GM23338 (cell line): ENCODE measurements at regions not wholly inside any gene's neighbourhood (a gene's known extent, or its start where the extent isn't known, plus 50 kb on each side); places are given as distances from the start of the nearest gene placed in this dataset.
A peak's percentile ranks its signal among the peaks of the same experiment; 100 is the strongest.

Source experiments
- ATAC-seq: fragments of 200-7000 bp; cut with Tn5 transposase; 3 replicates; pipeline ENCODE4 v1.9.1; 2020
- DNase-seq: peaks from one replicate; pipeline ENCODE4 v3.0.0-alpha.2; 2015; ENCODE audit warnings: low spot score
- H2AFZ ChIP-seq: fragments of 200-600 bp; sonication (generic); 2 replicates; pipeline ENCODE4 v1.8.0; 2016; ENCODE audit warnings: antibody characterized with exemption, mild to moderate bottlenecking, moderate library complexity
- H3F3A ChIP-seq: fragments of 200-600 bp; sonication (generic); replicated peaks from 2 replicates; pipeline ENCODE4 v1.8.0; 2017; ENCODE audit warnings: antibody characterized with exemption, mixed run types, low read depth
- H3K27ac ChIP-seq: fragments of 200-600 bp; sonication (generic); 2 replicates; pipeline ENCODE4 v1.6.1; 2016; ENCODE audit warnings: low read depth
- H3K27me3 ChIP-seq: fragments of 200-600 bp; sonication (generic); 2 replicates; pipeline ENCODE4 v1.8.0; 2016; ENCODE audit warnings: mild to moderate bottlenecking, mixed run types, moderate library complexity; ENCODE audit not compliant: insufficient read depth
- H3K36me3 ChIP-seq: fragments of 200-600 bp; sonication (generic); 2 replicates; pipeline ENCODE4 v1.8.0; 2016; ENCODE audit warnings: mild to moderate bottlenecking; ENCODE audit not compliant: insufficient read depth
- H3K4me1 ChIP-seq: fragments of 200-600 bp; sonication (generic); 2 replicates; pipeline ENCODE4 v1.8.0; 2016; ENCODE audit warnings: mild to moderate bottlenecking, moderate library complexity; ENCODE audit not compliant: insufficient read depth
- H3K4me2 ChIP-seq: fragments of 200-600 bp; sonication (generic); 2 replicates; pipeline ENCODE4 v1.7.1; 2017; ENCODE audit warnings: mixed run types
- H3K4me3 ChIP-seq: fragments of 200-600 bp; sonication (generic); 2 replicates; pipeline ENCODE4 v1.6.1; 2016; ENCODE audit warnings: mixed run types
- H3K79me2 ChIP-seq: fragments of 200-600 bp; sonication (generic); replicated peaks from 2 replicates; pipeline ENCODE4 v1.8.0; 2017; ENCODE audit warnings: mild to moderate bottlenecking; ENCODE audit not compliant: insufficient read depth
- H3K9me2 ChIP-seq: fragments of 200-600 bp; sonication (generic); 2 replicates; pipeline ENCODE4 v1.8.0; 2017; ENCODE audit not compliant: insufficient read depth
- H4K20me1 ChIP-seq: fragments of 200-600 bp; sonication (generic); replicated peaks from 2 replicates; pipeline ENCODE4 v1.8.0; 2017; ENCODE audit warnings: mild to moderate bottlenecking; ENCODE audit not compliant: insufficient read depth
- H3K27ac Mint-ChIP-seq: 2 replicates; pipeline ENCODE4 v1.8.0; 2020; ENCODE audit warnings: inconsistent platforms, mild to moderate bottlenecking, moderate library complexity, mixed read lengths
- H3K27me3 Mint-ChIP-seq: 3 replicates; pipeline ENCODE4 v1.8.0; 2022; ENCODE audit warnings: low read depth, mild to moderate bottlenecking, moderate library complexity, mixed read lengths, inconsistent platforms; ENCODE audit not compliant: insufficient read depth, poor library complexity
- H3K36me3 Mint-ChIP-seq: 3 replicates; pipeline ENCODE4 v1.8.0; 2021; ENCODE audit warnings: low read depth, mild to moderate bottlenecking, inconsistent platforms, moderate library complexity, mixed read lengths
- H3K4me1 Mint-ChIP-seq: 3 replicates; pipeline ENCODE4 v1.8.0; 2020; ENCODE audit warnings: mild to moderate bottlenecking, inconsistent platforms, mixed read lengths
- H3K4me3 Mint-ChIP-seq: 3 replicates; pipeline ENCODE4 v1.8.0; 2021; ENCODE audit warnings: moderate library complexity, mild to moderate bottlenecking, inconsistent platforms, mixed read lengths
- H3K9me3 Mint-ChIP-seq: 3 replicates; pipeline ENCODE4 v1.8.0; 2020; ENCODE audit warnings: moderate library complexity, mild to moderate bottlenecking, inconsistent platforms, mixed read lengths
- CREB1 ChIP-seq: fragments of 250-450 bp; sonication (Bioruptor Pico); IDR thresholded peaks from 2 replicates; pipeline ENCODE4 v1.5.0; 2020; ENCODE audit warnings: low read depth, mild to moderate bottlenecking, moderate library complexity
- EZH2 ChIP-seq: fragments of 200-600 bp; sonication (generic); IDR thresholded peaks from one replicate; pipeline ENCODE4 v1.8.0; 2017; ENCODE audit warnings: antibody characterized with exemption, mild to moderate bottlenecking, low read depth; ENCODE audit not compliant: unreplicated experiment
- EZH2phosphoT487 ChIP-seq: fragments of 200-600 bp; sonication (generic); IDR thresholded peaks from one replicate; pipeline ENCODE4 v1.8.1; 2018; ENCODE audit warnings: antibody characterized with exemption; ENCODE audit not compliant: unreplicated experiment
- JUNB ChIP-seq: IDR thresholded peaks from one replicate; pipeline ENCODE4 v1.6.1; 2016; ENCODE audit warnings: antibody characterized with exemption; ENCODE audit not compliant: unreplicated experiment
- NANOG ChIP-seq: IDR thresholded peaks from 2 replicates; pipeline ENCODE4 v1.6.1; 2016; ENCODE audit warnings: antibody characterized with exemption, borderline replicate concordance
- POLR2AphosphoS5 ChIP-seq: IDR thresholded peaks from 2 replicates; pipeline ENCODE4 v1.6.1; 2016; ENCODE audit warnings: antibody characterized with exemption, low read depth
- STAT1 ChIP-seq: IDR thresholded peaks from one replicate; pipeline ENCODE4 v1.6.1; 2016; ENCODE audit warnings: antibody characterized with exemption; ENCODE audit not compliant: unreplicated experiment
- ZNF114 ChIP-seq: fragments of 250-450 bp; sonication (Bioruptor Pico); IDR thresholded peaks from 2 replicates; pipeline ENCODE4 v1.5.0; 2020; ENCODE audit warnings: mild to moderate bottlenecking, moderate library complexity
- ZNF331 ChIP-seq: fragments of 250-450 bp; sonication (Bioruptor Pico); IDR thresholded peaks from 2 replicates; pipeline ENCODE4 v1.5.0; 2020; ENCODE audit warnings: low read depth, mild to moderate bottlenecking, moderate library complexity
- TF ChIP-seq, protein P1 (sequence below), 2 experiments: fragments of 200-600 bp in 1 of 2; sonication (generic) in 1 of 2; conservative IDR thresholded peaks; 2 replicates each; pipeline versions ENCODE4 v1.5.1 to v1.6.1; 2016 to 2017; ENCODE audit warnings: antibody characterized with exemption in 2 of 2, low read depth in 2 of 2, mild to moderate bottlenecking in 2 of 2, moderate library complexity in 1 of 2
- TF ChIP-seq, protein P2 (sequence below): fragments of 250-450 bp; sonication (Bioruptor Pico); IDR thresholded peaks from 2 replicates; pipeline ENCODE4 v1.5.0; 2020; ENCODE audit warnings: mild to moderate bottlenecking, moderate library complexity
- TF ChIP-seq, protein P3 (sequence below): IDR thresholded peaks from 2 replicates; pipeline ENCODE4 v1.6.1; 2016; ENCODE audit warnings: antibody characterized with exemption
- TF ChIP-seq, protein P4 (sequence below): IDR thresholded peaks from one replicate; pipeline ENCODE4 v1.6.1; 2018; ENCODE audit warnings: antibody characterized with exemption; ENCODE audit not compliant: unreplicated experiment

DNA sequence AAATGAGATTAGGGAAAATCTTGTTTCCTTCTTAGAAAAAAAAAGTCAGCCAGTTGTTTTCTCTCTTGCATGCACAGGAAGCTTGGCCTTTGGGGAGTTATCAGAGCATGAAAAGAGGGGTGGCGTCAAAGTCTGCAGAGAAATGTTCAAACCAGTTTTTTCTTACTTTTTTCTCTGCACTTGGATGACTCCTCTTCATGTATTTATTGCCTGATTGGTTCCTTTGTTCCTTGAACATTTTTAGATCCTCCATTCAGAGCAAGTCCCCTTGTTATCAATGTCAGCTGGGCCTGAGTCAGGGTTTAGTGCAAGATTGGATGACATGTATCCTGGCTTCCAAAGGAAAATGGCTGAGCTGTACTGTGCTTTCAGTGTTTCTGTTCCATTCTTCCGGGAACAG, 392.6 kb upstream of the BRINP1 start:
- Mint-ChIP-seq H3K9me3 (no peaks in the 10 kb centered on the region), H3K27ac (no peak overlapping the region), H3K4me3 (no peak overlapping the region), H3K36me3 (no peaks in the 10 kb centered on the region), H3K4me1 (peaks cover 31% of the 10 kb centered on the region), H3K27me3 (no peaks in the 10 kb centered on the region)
- Histone ChIP-seq H3K9me2 (no peaks in the 10 kb centered on the region; the same call in 1 of the 2 replicates), H3K36me3 (no peaks in the 10 kb centered on the region), H3K27ac (no peak overlapping the region), H3K79me2 (no peaks in the 10 kb centered on the region), H3F3A (no peaks in the 10 kb centered on the region), H4K20me1 (no peaks in the 10 kb centered on the region), H3K4me3 (no peak overlapping the region), H3K27me3 (no peaks in the 10 kb centered on the region), H3K4me1 (0 out of 2 replicates have a peak, but pooled peaks cover 3% of the 10 kb centered on the region), H2AFZ (peak overlapping the region; percentile 43; the same call in 1 of the 2 replicates), H3K4me2 (no peak overlapping the region)
- ATAC-seq (no peak), DNase-seq (no peak)
- no peak for TF ChIP-seq ZNF114
- no peak for TF ChIP-seq NANOG
- TF ChIP-seq, protein P1, sequence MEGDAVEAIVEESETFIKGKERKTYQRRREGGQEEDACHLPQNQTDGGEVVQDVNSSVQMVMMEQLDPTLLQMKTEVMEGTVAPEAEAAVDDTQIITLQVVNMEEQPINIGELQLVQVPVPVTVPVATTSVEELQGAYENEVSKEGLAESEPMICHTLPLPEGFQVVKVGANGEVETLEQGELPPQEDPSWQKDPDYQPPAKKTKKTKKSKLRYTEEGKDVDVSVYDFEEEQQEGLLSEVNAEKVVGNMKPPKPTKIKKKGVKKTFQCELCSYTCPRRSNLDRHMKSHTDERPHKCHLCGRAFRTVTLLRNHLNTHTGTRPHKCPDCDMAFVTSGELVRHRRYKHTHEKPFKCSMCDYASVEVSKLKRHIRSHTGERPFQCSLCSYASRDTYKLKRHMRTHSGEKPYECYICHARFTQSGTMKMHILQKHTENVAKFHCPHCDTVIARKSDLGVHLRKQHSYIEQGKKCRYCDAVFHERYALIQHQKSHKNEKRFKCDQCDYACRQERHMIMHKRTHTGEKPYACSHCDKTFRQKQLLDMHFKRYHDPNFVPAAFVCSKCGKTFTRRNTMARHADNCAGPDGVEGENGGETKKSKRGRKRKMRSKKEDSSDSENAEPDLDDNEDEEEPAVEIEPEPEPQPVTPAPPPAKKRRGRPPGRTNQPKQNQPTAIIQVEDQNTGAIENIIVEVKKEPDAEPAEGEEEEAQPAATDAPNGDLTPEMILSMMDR (conservative IDR thresholded peaks at IDR 0.05; ENCODE audit: low read depth in 2 of 2): no peak
- TF ChIP-seq EZH2phosphoT487: no peak
- TF ChIP-seq, protein P2, sequence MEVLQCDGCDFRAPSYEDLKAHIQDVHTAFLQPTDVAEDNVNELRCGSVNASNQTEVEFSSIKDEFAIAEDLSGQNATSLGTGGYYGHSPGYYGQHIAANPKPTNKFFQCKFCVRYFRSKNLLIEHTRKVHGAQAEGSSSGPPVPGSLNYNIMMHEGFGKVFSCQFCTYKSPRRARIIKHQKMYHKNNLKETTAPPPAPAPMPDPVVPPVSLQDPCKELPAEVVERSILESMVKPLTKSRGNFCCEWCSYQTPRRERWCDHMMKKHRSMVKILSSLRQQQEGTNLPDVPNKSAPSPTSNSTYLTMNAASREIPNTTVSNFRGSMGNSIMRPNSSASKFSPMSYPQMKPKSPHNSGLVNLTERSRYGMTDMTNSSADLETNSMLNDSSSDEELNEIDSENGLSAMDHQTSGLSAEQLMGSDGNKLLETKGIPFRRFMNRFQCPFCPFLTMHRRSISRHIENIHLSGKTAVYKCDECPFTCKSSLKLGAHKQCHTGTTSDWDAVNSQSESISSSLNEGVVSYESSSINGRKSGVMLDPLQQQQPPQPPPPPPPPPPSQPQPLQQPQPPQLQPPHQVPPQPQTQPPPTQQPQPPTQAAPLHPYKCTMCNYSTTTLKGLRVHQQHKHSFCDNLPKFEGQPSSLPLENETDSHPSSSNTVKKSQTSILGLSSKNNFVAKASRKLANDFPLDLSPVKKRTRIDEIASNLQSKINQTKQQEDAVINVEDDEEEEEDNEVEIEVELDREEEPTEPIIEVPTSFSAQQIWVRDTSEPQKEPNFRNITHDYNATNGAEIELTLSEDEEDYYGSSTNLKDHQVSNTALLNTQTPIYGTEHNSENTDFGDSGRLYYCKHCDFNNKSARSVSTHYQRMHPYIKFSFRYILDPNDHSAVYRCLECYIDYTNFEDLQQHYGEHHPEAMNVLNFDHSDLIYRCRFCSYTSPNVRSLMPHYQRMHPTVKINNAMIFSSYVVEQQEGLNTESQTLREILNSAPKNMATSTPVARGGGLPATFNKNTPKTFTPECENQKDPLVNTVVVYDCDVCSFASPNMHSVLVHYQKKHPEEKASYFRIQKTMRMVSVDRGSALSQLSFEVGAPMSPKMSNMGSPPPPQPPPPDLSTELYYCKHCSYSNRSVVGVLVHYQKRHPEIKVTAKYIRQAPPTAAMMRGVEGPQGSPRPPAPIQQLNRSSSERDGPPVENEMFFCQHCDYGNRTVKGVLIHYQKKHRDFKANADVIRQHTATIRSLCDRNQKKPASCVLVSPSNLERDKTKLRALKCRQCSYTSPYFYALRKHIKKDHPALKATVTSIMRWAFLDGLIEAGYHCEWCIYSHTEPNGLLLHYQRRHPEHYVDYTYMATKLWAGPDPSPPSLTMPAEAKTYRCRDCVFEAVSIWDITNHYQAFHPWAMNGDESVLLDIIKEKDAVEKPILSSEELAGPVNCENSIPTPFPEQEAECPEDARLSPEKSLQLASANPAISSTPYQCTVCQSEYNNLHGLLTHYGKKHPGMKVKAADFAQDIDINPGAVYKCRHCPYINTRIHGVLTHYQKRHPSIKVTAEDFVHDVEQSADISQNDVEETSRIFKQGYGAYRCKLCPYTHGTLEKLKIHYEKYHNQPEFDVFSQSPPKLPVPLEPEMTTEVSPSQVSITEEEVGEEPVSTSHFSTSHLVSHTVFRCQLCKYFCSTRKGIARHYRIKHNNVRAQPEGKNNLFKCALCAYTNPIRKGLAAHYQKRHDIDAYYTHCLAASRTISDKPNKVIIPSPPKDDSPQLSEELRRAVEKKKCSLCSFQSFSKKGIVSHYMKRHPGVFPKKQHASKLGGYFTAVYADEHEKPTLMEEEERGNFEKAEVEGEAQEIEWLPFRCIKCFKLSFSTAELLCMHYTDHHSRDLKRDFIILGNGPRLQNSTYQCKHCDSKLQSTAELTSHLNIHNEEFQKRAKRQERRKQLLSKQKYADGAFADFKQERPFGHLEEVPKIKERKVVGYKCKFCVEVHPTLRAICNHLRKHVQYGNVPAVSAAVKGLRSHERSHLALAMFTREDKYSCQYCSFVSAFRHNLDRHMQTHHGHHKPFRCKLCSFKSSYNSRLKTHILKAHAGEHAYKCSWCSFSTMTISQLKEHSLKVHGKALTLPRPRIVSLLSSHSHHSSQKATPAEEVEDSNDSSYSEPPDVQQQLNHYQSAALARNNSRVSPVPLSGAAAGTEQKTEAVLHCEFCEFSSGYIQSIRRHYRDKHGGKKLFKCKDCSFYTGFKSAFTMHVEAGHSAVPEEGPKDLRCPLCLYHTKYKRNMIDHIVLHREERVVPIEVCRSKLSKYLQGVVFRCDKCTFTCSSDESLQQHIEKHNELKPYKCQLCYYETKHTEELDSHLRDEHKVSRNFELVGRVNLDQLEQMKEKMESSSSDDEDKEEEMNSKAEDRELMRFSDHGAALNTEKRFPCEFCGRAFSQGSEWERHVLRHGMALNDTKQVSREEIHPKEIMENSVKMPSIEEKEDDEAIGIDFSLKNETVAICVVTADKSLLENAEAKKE (CRISPR knock-in tag): no peak
- TF ChIP-seq STAT1: no peak
- TF ChIP-seq, protein P3, sequence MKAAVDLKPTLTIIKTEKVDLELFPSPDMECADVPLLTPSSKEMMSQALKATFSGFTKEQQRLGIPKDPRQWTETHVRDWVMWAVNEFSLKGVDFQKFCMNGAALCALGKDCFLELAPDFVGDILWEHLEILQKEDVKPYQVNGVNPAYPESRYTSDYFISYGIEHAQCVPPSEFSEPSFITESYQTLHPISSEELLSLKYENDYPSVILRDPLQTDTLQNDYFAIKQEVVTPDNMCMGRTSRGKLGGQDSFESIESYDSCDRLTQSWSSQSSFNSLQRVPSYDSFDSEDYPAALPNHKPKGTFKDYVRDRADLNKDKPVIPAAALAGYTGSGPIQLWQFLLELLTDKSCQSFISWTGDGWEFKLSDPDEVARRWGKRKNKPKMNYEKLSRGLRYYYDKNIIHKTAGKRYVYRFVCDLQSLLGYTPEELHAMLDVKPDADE: no peak
- no peak for TF ChIP-seq CREB1 (CRISPR knock-in tag)
- TF ChIP-seq, protein P4, sequence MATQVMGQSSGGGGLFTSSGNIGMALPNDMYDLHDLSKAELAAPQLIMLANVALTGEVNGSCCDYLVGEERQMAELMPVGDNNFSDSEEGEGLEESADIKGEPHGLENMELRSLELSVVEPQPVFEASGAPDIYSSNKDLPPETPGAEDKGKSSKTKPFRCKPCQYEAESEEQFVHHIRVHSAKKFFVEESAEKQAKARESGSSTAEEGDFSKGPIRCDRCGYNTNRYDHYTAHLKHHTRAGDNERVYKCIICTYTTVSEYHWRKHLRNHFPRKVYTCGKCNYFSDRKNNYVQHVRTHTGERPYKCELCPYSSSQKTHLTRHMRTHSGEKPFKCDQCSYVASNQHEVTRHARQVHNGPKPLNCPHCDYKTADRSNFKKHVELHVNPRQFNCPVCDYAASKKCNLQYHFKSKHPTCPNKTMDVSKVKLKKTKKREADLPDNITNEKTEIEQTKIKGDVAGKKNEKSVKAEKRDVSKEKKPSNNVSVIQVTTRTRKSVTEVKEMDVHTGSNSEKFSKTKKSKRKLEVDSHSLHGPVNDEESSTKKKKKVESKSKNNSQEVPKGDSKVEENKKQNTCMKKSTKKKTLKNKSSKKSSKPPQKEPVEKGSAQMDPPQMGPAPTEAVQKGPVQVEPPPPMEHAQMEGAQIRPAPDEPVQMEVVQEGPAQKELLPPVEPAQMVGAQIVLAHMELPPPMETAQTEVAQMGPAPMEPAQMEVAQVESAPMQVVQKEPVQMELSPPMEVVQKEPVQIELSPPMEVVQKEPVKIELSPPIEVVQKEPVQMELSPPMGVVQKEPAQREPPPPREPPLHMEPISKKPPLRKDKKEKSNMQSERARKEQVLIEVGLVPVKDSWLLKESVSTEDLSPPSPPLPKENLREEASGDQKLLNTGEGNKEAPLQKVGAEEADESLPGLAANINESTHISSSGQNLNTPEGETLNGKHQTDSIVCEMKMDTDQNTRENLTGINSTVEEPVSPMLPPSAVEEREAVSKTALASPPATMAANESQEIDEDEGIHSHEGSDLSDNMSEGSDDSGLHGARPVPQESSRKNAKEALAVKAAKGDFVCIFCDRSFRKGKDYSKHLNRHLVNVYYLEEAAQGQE: no peak
- no peak for TF ChIP-seq EZH2
- no peak for TF ChIP-seq ZNF331 (CRISPR knock-in tag)
- no peak for TF ChIP-seq POLR2AphosphoS5
- no peak for TF ChIP-seq JUNB
